Activated effector memory CD4-positive, alpha-beta T cell treated with Interleukin-2 at 50 U/mL for 16 hours (primary cell): ENCODE measurements at regions not wholly inside any gene's neighbourhood (a gene's known extent, or its start where the extent isn't known, plus 50 kb on each side); places are given as distances from the start of the nearest gene placed in this dataset.
"Not testable (repeated sequence)": the region's sequence is repeated elsewhere in the genome, so short reads cannot be mapped to it uniquely, and the experiment has no call there.

ENCODE experiments used
- DNase-seq: peaks from one replicate; pipeline ENCODE4 v3.0.0-alpha.2; 2020

- DNase-seq: no peak
Measured at GRCh38 chrX:13220916-13221315, 98.9 kb downstream of the ATXN3L start.

- DNase-seq: no peak
Measured at GRCh38 chrX:13219991-13220764, 99.7 kb downstream of the ATXN3L start.

DNA sequence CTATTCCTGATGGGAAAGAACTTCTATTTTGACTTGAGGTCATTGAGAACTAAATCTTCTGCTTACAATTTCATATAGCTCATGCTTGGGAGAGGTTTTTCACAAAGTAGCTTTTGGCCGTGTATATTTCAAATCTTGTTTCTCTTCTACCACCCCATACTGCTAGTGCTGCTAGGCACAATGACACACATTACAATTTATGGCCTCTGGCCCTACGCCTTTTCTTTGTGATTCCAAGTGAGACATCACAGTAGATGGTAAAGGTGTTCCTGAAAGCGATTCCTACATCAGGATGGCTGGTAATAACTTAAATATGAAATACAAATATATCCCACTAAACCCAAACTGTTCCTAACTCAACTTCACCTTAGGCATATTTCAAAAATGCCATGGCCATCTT lies 101.1 kb downstream of the ATXN3L start:
- DNase-seq: no peak

GRCh38 chrX:13216139-13216538 lies 103.7 kb downstream of the ATXN3L start:
- DNase-seq: no peak

DNA sequence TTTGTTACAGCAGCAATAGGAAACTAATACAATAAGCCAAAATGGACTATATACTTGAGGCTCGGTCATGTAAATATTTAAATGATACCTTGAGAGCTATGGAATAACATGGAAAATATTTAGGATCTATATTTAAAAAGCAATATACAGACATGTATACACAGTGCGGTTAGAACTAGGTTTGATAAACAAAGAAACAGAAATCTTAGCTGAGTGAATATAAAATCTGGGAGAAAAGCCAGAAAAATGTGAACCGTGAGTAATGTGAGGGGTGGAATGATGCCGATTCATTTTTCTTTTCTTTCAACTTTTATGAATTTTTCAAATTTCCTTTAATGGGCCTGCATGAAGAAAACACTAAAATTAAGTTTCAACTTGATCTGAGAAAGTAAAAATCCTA lies 104.1 kb downstream of the ATXN3L start:
- no peak for DNase-seq

- DNase-seq: no peak
Measured at GRCh38 chrX:13212191-13212651, 107.6 kb downstream of the ATXN3L start.

GRCh38 chrX:13210142-13210541 lies 109.7 kb downstream of the ATXN3L start:
- not testable (repeated sequence) for DNase-seq

GRCh38 chrX:13209704-13210103 lies 110.1 kb downstream of the ATXN3L start:
- not testable (repeated sequence) for DNase-seq

GRCh38 chrX:13208281-13208935 lies 111.4 kb downstream of the ATXN3L start:
- DNase-seq: no peak

DNA sequence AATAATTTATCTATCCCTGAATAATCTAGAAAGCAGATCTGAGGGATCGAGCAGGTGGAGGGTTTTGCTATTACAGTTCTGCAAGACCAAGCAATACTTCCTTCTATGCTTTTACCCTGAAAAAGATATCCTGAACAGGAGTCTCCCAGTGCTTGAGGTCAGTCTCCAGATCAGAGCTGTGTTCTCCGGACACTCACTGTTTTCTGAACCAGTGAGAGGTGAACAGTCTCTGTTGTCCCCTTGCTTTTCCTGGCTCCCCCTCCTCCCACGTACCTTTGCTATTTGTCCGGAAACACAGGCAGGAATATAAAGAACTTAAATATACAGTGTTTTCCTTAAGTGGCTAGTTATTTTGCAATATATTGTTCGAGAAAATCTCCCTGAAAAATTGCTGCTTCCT lies 116.6 kb downstream of the ATXN3L start:
- no peak for DNase-seq

GRCh38 chrX:13201605-13202219 lies 118.1 kb downstream of the ATXN3L start:
- no peak for DNase-seq

DNA sequence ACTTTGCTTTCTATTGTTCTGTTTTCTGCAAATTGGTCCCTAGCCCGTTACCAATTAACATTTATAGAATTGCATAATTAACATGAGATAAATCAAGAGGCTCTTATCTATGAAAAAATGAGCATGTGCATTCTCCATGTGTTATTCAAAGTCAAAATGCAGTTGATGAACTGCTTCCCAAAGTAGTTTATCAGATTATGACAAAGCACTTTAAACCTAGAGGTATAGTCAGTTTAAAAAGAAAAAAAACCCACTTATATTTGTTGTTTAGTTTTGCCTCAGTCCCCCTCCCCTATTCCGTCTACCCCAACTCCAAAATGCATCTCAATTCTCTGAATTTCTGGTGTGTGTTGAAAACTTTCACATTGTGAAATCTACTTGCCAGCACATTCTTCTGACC lies 119.5 kb downstream of the ATXN3L start:
- no peak for DNase-seq

- no peak for DNase-seq
Measured at GRCh38 chrX:13198762-13199064, 121.1 kb downstream of the ATXN3L start.

GRCh38 chrX:13198056-13198761 lies 121.6 kb downstream of the ATXN3L start:
- DNase-seq: no peak

DNA sequence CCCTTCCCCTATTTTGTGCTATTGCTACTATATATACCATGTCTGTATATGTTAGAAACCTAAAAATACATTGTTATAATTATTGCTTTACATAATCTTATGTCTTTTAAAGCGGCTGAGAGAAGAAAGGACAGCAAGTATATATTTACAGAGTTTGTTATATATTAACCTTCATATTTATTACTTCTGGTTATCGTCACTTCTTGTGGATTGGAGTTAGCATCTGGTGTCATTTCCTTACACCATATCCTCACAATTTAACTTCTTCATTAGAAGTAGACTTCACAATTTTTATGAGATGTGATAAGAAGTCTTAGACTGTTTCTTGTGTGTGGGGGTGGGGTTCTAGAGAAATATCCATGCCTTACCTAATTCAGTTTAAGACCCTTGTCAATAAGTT lies 123.1 kb downstream of the ATXN3L start:
- DNase-seq: no peak

DNA sequence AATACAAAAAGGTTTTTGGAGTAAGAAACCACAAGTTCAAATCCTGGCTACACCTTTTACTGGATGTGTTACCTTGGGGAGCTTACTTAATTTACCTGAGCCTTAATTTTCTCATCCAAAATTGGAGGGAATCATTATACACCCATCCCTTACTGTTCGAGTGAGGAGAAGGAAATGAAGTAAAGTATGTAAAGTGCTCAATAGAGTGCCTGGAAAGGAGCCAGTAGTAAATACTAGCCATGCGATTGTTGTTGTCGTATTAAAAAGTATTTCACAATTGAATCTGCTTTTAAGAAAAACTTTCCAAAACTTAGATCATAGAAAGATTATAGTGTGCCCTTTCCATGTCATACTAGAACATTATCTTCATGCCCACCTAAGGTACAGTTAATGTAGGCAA lies 124.5 kb downstream of the ATXN3L start:
- no peak for DNase-seq

GRCh38 chrX:13194291-13195103 lies 125.4 kb downstream of the ATXN3L start:
- no peak for DNase-seq

GRCh38 chrX:13190051-13190450 lies 129.8 kb downstream of the ATXN3L start:
- DNase-seq: no peak

- no peak for DNase-seq
Measured at GRCh38 chrX:13189380-13189779, 130.5 kb downstream of the ATXN3L start.

GRCh38 chrX:13188731-13189309 lies 131.0 kb downstream of the ATXN3L start:
- no peak for DNase-seq

DNA sequence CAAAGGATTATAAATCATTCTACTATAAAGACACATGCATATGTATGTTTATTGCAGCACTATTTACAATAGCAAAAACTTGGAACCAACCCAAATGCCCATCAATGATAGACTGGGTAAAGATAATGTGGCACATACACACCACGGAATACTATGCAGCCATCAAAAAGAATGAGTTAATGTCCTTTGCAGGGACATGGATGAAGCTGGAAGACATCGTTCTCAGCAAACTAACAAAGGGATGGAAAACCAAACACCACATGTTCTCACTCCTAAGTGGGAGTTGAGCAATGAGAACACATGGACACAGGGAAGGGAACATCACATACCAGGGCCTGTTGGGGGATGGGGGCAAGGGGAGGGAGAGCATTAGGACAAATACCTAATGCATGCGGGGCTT lies 133.2 kb downstream of the ATXN3L start:
- DNase-seq: not testable (repeated sequence)

GRCh38 chrX:13180807-13181206 lies 136.4 kb upstream of the FAM9C start:
- DNase-seq: no peak
